ENCODE measurements at regions not wholly inside any gene's neighbourhood (a gene's known extent, or its start where the extent isn't known, plus 50 kb on each side); places are given as distances from the start of the nearest gene placed in this dataset.

DNA sequence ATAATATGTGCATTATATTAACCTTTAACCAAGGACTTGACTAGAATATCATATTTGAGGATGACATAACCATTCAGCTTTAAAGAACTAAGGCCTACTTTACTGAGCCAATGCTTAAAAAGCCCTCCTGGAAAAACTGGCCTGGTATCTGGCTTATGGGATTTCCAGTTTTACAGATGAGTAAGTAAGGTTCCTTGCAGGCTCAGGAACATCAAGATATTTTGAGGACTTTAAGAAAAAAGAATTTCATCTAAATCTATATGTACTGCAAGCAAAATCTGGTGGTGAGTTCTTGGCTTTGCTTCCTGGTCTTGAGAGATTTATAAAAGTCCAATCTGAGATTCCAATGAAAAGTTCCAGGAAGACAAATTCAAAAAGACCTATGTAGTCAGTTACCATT is 417.0 kb upstream of the NRXN1 start (continued):
- TF ChIP-seq, protein P1, sequence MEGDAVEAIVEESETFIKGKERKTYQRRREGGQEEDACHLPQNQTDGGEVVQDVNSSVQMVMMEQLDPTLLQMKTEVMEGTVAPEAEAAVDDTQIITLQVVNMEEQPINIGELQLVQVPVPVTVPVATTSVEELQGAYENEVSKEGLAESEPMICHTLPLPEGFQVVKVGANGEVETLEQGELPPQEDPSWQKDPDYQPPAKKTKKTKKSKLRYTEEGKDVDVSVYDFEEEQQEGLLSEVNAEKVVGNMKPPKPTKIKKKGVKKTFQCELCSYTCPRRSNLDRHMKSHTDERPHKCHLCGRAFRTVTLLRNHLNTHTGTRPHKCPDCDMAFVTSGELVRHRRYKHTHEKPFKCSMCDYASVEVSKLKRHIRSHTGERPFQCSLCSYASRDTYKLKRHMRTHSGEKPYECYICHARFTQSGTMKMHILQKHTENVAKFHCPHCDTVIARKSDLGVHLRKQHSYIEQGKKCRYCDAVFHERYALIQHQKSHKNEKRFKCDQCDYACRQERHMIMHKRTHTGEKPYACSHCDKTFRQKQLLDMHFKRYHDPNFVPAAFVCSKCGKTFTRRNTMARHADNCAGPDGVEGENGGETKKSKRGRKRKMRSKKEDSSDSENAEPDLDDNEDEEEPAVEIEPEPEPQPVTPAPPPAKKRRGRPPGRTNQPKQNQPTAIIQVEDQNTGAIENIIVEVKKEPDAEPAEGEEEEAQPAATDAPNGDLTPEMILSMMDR (conservative IDR thresholded peaks at IDR 0.05; ENCODE audit: low read depth in 2 of 2): no peak
- TF ChIP-seq EZH2 (IDR thresholded peaks at IDR 0.05; ENCODE audit: low read depth, unreplicated experiment): no peak
- TF ChIP-seq JUNB (IDR thresholded peaks at IDR 0.05; ENCODE audit: unreplicated experiment): no peak
- no peak for TF ChIP-seq NANOG (IDR thresholded peaks at IDR 0.05; ENCODE audit: borderline replicate concordance)
- TF ChIP-seq POLR2AphosphoS5 (IDR thresholded peaks at IDR 0.05; ENCODE audit: low read depth): no peak
- no peak for TF ChIP-seq ZNF331 (CRISPR knock-in tag; IDR thresholded peaks at IDR 0.05; ENCODE audit: low read depth)

DNA sequence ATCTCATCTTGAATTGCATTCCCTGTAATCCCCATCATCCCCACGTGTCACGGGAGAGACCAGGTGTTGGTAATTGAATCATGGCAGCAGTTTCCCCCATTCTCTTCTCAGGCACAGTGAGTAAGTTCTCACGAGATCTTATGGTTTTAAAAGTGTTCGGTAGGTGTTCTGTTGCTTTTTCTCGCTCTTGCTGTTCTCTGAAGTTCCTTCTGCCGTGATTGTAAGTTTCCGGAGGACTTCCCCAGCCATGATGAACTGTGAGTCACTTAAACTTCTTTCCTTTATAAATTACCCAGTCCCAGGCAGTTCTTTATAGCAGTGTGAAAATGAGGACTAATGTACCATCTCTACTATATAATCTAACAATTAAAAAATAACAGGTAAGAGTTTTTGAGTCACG is 409.9 kb upstream of the NRXN1 start:
- Histone ChIP-seq H3K36me3 (ENCODE audit: insufficient read depth) (no peaks in the 10 kb centered on the region), H3K27me3 (ENCODE audit: insufficient read depth) (no peaks in the 10 kb centered on the region), H4K20me1 (replicated peaks; ENCODE audit: insufficient read depth) (no peaks in the 10 kb centered on the region), H2AFZ (0 out of 2 replicates have a peak overlapping the region, but pooled peaks have one; percentile 35), H3K79me2 (replicated peaks; ENCODE audit: insufficient read depth) (no peaks in the 10 kb centered on the region), H3K4me3 (no peak overlapping the region), H3K27ac (ENCODE audit: low read depth) (no peak overlapping the region), H3K4me2 (no peak overlapping the region), H3F3A (replicated peaks; ENCODE audit: low read depth) (no peaks in the 10 kb centered on the region), H3K4me1 (ENCODE audit: insufficient read depth) (no peaks in the 10 kb centered on the region), H3K9me2 (ENCODE audit: insufficient read depth) (no peaks in the 10 kb centered on the region)
- Mint-ChIP-seq H3K27ac (no peak overlapping the region), H3K27me3 (ENCODE audit: insufficient read depth, low read depth, poor library complexity) (no peaks in the 10 kb centered on the region), H3K4me3 (no peak overlapping the region), H3K9me3 (peaks cover 3% of the 10 kb centered on the region; the same call in 2 of the 3 replicates), H3K36me3 (ENCODE audit: low read depth) (no peaks in the 10 kb centered on the region), H3K4me1 (no peaks in the 10 kb centered on the region)
- DNase-seq (ENCODE audit: low spot score): no peak
- no peak for ATAC-seq
- TF ChIP-seq REST (IDR thresholded peaks at IDR 0.05; ENCODE audit: unreplicated experiment) (no peak), POLR2AphosphoS5 (IDR thresholded peaks at IDR 0.05; ENCODE audit: low read depth) (no peak), ETS1 (IDR thresholded peaks at IDR 0.05) (no peak), STAT1 (IDR thresholded peaks at IDR 0.05; ENCODE audit: unreplicated experiment) (no peak), ZNF114 (CRISPR knock-in tag; IDR thresholded peaks at IDR 0.05) (no peak), EZH2 (IDR thresholded peaks at IDR 0.05; ENCODE audit: low read depth, unreplicated experiment) (no peak), NANOG (IDR thresholded peaks at IDR 0.05; ENCODE audit: borderline replicate concordance) (no peak), JUNB (IDR thresholded peaks at IDR 0.05; ENCODE audit: unreplicated experiment) (no peak), EZH2phosphoT487 (IDR thresholded peaks at IDR 0.05; ENCODE audit: unreplicated experiment) (no peak), ZNF331 (CRISPR knock-in tag; IDR thresholded peaks at IDR 0.05; ENCODE audit: low read depth) (no peak)
- TF ChIP-seq, protein P1 (conservative IDR thresholded peaks at IDR 0.05; ENCODE audit: low read depth in 2 of 2): no peak

Measured in GM23338 (cell line).